ENCODE measurements at regions not wholly inside any gene's neighbourhood (a gene's known extent, or its start where the extent isn't known, plus 50 kb on each side); places are given as distances from the start of the nearest gene placed in this dataset.

DNA sequence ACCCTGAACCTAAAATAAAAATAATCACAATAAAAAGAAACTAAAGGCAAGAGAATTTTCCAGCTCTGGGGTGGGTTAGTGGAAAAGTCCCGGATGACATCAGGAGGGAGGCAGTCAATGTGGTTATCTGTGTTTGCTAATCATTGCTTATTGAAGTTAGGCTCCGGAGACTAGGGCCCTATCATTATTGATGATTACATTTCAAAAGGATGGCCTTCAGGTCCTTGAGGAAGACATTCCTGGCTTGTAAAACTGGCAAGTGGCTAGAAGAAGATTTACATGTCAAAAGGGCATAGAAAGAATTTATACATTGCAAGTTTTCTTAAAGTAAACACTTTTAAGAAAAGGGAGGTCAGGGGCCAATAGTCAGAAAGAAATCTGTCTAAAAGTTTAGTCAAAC is 123.4 kb downstream of the POSTN start:
- CTCF ChIA-PET = no interaction called here
- 37% methylated on average over 2 of the region's 2 CpGs for WGBS (ENCODE audit: missing lambda C conversion rate)
- TF ChIP-seq POLR2A (IDR thresholded peaks at IDR 0.05; ENCODE audit: low read length) = no peak
- no peak for TF ChIP-seq RARB (CRISPR knock-in tag; IDR thresholded peaks at IDR 0.05)
- no peak for TF ChIP-seq CHD4 (IDR thresholded peaks at IDR 0.05; ENCODE audit: borderline replicate concordance)
- no peak for TF ChIP-seq ESRRA (IDR thresholded peaks at IDR 0.05; ENCODE audit: borderline replicate concordance, low read length)
- TF ChIP-seq, protein P1, sequence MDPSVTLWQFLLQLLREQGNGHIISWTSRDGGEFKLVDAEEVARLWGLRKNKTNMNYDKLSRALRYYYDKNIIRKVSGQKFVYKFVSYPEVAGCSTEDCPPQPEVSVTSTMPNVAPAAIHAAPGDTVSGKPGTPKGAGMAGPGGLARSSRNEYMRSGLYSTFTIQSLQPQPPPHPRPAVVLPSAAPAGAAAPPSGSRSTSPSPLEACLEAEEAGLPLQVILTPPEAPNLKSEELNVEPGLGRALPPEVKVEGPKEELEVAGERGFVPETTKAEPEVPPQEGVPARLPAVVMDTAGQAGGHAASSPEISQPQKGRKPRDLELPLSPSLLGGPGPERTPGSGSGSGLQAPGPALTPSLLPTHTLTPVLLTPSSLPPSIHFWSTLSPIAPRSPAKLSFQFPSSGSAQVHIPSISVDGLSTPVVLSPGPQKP (IDR thresholded peaks at IDR 0.05; ENCODE audit: low read depth, low read length) = no peak
- no peak for TF ChIP-seq NPAS2 (CRISPR knock-in tag; IDR thresholded peaks at IDR 0.05; ENCODE audit: borderline replicate concordance)
- no peak for TF ChIP-seq KDM5A (IDR thresholded peaks at IDR 0.05)
- TF ChIP-seq MAZ (IDR thresholded peaks at IDR 0.05; ENCODE audit: borderline replicate concordance, low read depth, low read length) = no peak
- no peak for TF ChIP-seq CBX2 (IDR thresholded peaks at IDR 0.05; ENCODE audit: borderline replicate concordance, low read depth)
- TF ChIP-seq TFCP2L1 (CRISPR knock-in tag; IDR thresholded peaks at IDR 0.05) = no peak
- TF ChIP-seq RFX5 (IDR thresholded peaks at IDR 0.05) = no peak
- TF ChIP-seq CEBPB (IDR thresholded peaks at IDR 0.05) = no peak
- no peak for TF ChIP-seq RCOR1 (IDR thresholded peaks at IDR 0.05; ENCODE audit: low read depth, low read length)
- TF ChIP-seq MYC (IDR thresholded peaks at IDR 0.05; ENCODE audit: borderline replicate concordance, low read length) = no peak
- no peak for TF ChIP-seq POLR2AphosphoS2 (conservative IDR thresholded peaks at IDR 0.05; ENCODE audit: low read length)
- no peak for TF ChIP-seq MAFK (IDR thresholded peaks at IDR 0.05; ENCODE audit: partially characterized antibody)
- no peak for TF ChIP-seq HOXB5 (CRISPR knock-in tag; IDR thresholded peaks at IDR 0.05)
- Histone ChIP-seq H3K27ac (no peak overlapping the region), H3K4me1 (no peaks in the 10 kb centered on the region), H3K4me2 (no peak overlapping the region), H3K4me3 (no peak overlapping the region), H3K9me3 (no peaks in the 10 kb centered on the region)
- POLR2A ChIA-PET = no interaction called here
- ATAC-seq = no peak
- FAIRE-seq = no peak
- DNase-seq (ENCODE audit: low read depth in 1 of 2, low spot score in 1 of 2) = no peak

DNA sequence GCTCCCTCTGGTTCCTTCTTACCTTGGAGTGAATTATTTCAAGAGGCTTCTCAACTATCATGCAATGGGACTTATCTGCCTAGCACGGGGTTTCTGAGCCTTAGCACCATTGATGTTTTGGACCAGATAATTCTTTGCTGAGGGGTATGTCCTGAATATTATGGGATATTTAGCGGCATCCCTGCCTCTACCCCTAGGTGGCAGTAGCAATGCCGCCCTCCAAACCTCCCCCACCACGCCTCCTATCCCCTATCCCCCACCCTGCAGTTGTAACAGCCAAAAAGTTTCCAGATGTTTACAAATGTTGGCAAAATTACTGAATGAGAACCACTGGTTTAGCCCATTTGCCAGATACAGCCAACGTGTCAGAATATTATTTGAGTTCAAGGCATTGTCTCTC is 125.5 kb downstream of the POSTN start:
- no peak overlapping the region for H3K4me3 ChIP-seq
- FAIRE-seq = no peak
- 0% methylated on average over 4 of the region's 5 CpGs for WGBS (ENCODE audit: missing lambda C conversion rate)
- H3K4me1 ChIP-seq = no peaks in the 10 kb centered on the region
- ChIA-PET POLR2A (no interaction called here), CTCF (no interaction called here)
- no peak overlapping the region for H3K27ac ChIP-seq
- no peak for TF ChIP-seq CEBPB (IDR thresholded peaks at IDR 0.05)
- TF ChIP-seq TFCP2L1 (CRISPR knock-in tag; IDR thresholded peaks at IDR 0.05) = no peak
- TF ChIP-seq EP300 (IDR thresholded peaks at IDR 0.05) = no peak
- TF ChIP-seq ZNF302 (CRISPR knock-in tag; IDR thresholded peaks at IDR 0.05) = no peak
- no peak for TF ChIP-seq NFE2L2 (conservative IDR thresholded peaks at IDR 0.05; ENCODE audit: low read length)
- TF ChIP-seq JUNB (IDR thresholded peaks at IDR 0.05) = no peak
- TF ChIP-seq USF2 (IDR thresholded peaks at IDR 0.05) = no peak
- no peak for TF ChIP-seq HMGXB4 (CRISPR knock-in tag; IDR thresholded peaks at IDR 0.05; ENCODE audit: borderline replicate concordance)
- TF ChIP-seq HOXB13 (CRISPR knock-in tag; IDR thresholded peaks at IDR 0.05; ENCODE audit: low read depth) = no peak
- TF ChIP-seq CHD2 (IDR thresholded peaks at IDR 0.05; ENCODE audit: low read length, partially characterized antibody) = no peak
- TF ChIP-seq FOSB (CRISPR knock-in tag; IDR thresholded peaks at IDR 0.05) = no peak
- no peak for TF ChIP-seq EHF (CRISPR knock-in tag; IDR thresholded peaks at IDR 0.05)
- no peak for TF ChIP-seq NR3C1 (IDR thresholded peaks at IDR 0.05)
- no peak for TF ChIP-seq KDM1A (IDR thresholded peaks at IDR 0.05; ENCODE audit: low read depth)
- TF ChIP-seq RNF2 (IDR thresholded peaks at IDR 0.05; ENCODE audit: borderline replicate concordance, low read depth) = no peak
- TF ChIP-seq HES2 (IDR thresholded peaks at IDR 0.05) = no peak
- TF ChIP-seq E2F6 (IDR thresholded peaks at IDR 0.05; ENCODE audit: borderline replicate concordance, low read depth) = no peak
- no peak for TF ChIP-seq ZFP36 (IDR thresholded peaks at IDR 0.05; ENCODE audit: borderline replicate concordance, partially characterized antibody)
- no peak for ATAC-seq
- no peak overlapping the region for H3K4me2 ChIP-seq
- no peak for DNase-seq (ENCODE audit: low read depth in 1 of 2, low spot score in 1 of 2)
- H3K9me3 ChIP-seq = no peaks in the 10 kb centered on the region
